Transverse colon (tissue), 3 donors: ENCODE measurements at regions not wholly inside any gene's neighbourhood (a gene's known extent, or its start where the extent isn't known, plus 50 kb on each side); places are given as distances from the start of the nearest gene placed in this dataset.

Experiments
- CTCF ChIP-seq, 5 experiments: fragments of 200-600 bp in 3 of 5; fragments of 450-650 bp in 2 of 5; sonication (generic) in 3 of 5; IDR thresholded peaks; 1 replicate in 2 of 5; 2 replicates in 3 of 5; pipeline ENCODE4 v1.5.1; 2016 to 2017; ENCODE audit warnings: antibody characterized with exemption in 5 of 5, inconsistent platforms in 3 of 5, mild to moderate bottlenecking in 2 of 5, moderate library complexity in 1 of 5
- EP300 ChIP-seq: sonication (generic); formaldehyde crosslinking; IDR thresholded peaks from one replicate; pipeline ENCODE4 v1.6.1; 2017; ENCODE audit warnings: antibody characterized with exemption, low read depth
- POLR2A ChIP-seq: fragments of 450-650 bp; IDR thresholded peaks from one replicate; pipeline ENCODE4 v1.6.1; 2016; ENCODE audit warnings: antibody characterized with exemption, mild to moderate bottlenecking, moderate library complexity

- no peak for TF ChIP-seq CTCF (IDR thresholded peaks at IDR 0.05)
- TF ChIP-seq EP300 = no peak
- no peak for TF ChIP-seq POLR2A
These were observed 291.9 kb downstream of the OXSM start for GRCh38 chr3:26081806-26082205.
